Pancreas (tissue), 10 donors: ENCODE measurements at regions not wholly inside any gene's neighbourhood (a gene's known extent, or its start where the extent isn't known, plus 50 kb on each side); places are given as distances from the start of the nearest gene placed in this dataset.

Source experiments
- ATAC-seq, 4 donors: fragments of 200-7000 bp; cut with Tn5 transposase; one replicate each; pipeline versions ENCODE4 v1.8.0 to v1.9.1; 2020; ENCODE audit warnings: mild to moderate bottlenecking in 4 of 4, moderate library complexity in 4 of 4
- DNase-seq, 6 donors: peaks; one replicate each; pipeline ENCODE4 v3.0.0-alpha.2; 2020
- FAIRE-seq: peaks from 2 replicates; lab custom pipeline; 2012; peaks lifted over from hg19 to GRCh38; lab: Jason Lieb, UNC
- H3K27ac ChIP-seq, 4 donors: fragments of 200-600 bp; sonication (generic); 1 replicate in 3 of 4; 2 replicates in 1 of 4; pipeline versions ENCODE4 v1.5.0 to v1.8.0; 2020
- H3K27me3 ChIP-seq, 4 donors: fragments of 200-600 bp; one replicate each; pipeline ENCODE4 v1.8.0; 2021
- H3K36me3 ChIP-seq, 3 donors: fragments of 200-600 bp; sonication (generic) in 1 of 3; one replicate each; pipeline versions ENCODE4 v1.5.0 to v1.8.0; 2020 to 2021
- H3K4me1 ChIP-seq, 3 donors: fragments of 200-600 bp; one replicate each; pipeline ENCODE4 v1.8.0; 2021
- H3K4me3 ChIP-seq, 4 donors: fragments of 200-600 bp; sonication (generic) in 2 of 4; one replicate each; pipeline versions ENCODE4 v1.5.0 to v1.8.0; 2020 to 2021
- H3K9me3 ChIP-seq, 4 donors: fragments of 200-600 bp; one replicate each; pipeline ENCODE4 v1.8.0; 2021
- CTCF ChIP-seq, 4 donors: fragments of 200-600 bp; sonication (generic) in 3 of 4; IDR thresholded peaks; one replicate each; pipeline versions ENCODE4 v1.5.0 to v1.8.0; 2021; ENCODE audit warnings: antibody characterized with exemption in 4 of 4
- WGBS, 2 donors: extraction: QIAGEN DNeasy Blood & Tissue Kit; methylation state at CpG; one replicate each; pipeline ENCODE4 v1.1.7; 2013; 5-methylcytosine and 5-hydroxymethylcytosine counted together
- intact Hi-C, 3 donors: fragments of 100-400 bp; cut with DNase I; formaldehyde crosslinking; loops; one replicate each; pipeline versions ENCODE4 v1.11.1 to v1.14.2; 2022
- donor health status: healthy with polysubstance abuse.
- donor health status: DM: no; HTN: no; CAD: no; lungs with moderate emphysema.
- donor health status: DM: no; HTN: no; CAD: no.
- donor health status: control.
- donor health status: control.
- donor health status: Bipolar disorder and iron deficiency.
- donor health status: DM: yes; HTN: yes; CAD: no.
- donor health status: DM: no; HTN: no; CAD: no.
- donor health status: DM: no; HTN: no; CAD: no.
- donor health status: DM: yes; HTN: yes; CAD: no.

DNA sequence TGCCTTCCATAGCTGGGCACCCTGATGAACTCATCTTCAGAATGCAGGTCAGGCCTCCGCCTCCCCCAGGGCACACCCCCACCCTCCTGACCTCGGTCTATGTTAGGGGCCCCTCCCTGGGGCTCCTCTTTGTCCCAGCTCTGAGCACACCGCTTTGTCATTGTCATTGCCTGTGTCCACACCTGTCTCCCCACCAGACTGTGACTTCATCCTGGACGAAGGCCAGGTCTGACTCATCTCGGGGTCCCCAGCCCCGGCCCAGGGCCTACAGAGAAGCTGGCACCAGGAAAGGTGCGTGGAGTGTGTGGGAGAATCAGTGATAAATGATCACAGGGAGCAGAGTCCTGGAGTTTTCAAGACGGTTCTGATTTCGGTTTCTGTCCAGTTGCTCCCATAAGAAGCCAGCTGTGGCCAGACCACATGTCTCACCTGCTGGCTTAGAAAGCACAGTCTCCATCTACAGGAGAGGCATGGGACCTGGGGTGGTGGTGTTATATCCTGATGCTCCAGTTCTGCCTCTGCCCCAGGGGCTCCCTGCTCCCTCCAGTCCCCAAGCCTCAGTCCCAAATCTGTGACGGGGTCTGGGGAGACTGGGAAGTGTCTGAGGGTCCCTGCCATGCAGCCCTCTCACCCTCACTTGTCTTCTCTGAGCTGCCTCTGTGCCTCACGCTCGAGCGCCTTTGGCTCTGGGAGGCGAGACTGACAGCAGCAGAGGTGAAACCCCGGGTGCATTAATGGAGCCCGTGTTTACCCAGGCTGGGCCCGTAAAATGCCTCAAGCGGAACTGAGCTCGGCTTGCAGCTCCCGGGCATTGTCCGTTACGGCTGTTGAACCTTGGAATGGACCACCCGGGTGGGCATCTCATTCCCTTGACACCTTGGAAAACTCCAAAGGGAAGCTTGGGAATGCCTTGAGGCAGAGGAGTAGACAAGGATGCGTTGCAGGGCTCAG, 85.5 kb upstream of the WNT11 start:
- ATAC-seq (peak in 1 of 4 donors; percentile 37), DNase-seq (peak in 1 of 6 donors; percentile 35), FAIRE-seq (no peak)
- Histone ChIP-seq H3K9me3 (no peaks in the 10 kb centered on the region), H3K36me3 (no peaks in the 10 kb centered on the region), H3K27me3 (no peaks in the 10 kb centered on the region), H3K27ac (no peak overlapping the region), H3K4me1 (no peaks in the 10 kb centered on the region), H3K4me3 (no peak overlapping the region)
- intact Hi-C loops = no loop called here
- WGBS, 2 donors = 82 to 85% methylated on average over 24 of the region's 24 CpGs
- no peak for TF ChIP-seq CTCF (IDR thresholded peaks at IDR 0.05)

DNA sequence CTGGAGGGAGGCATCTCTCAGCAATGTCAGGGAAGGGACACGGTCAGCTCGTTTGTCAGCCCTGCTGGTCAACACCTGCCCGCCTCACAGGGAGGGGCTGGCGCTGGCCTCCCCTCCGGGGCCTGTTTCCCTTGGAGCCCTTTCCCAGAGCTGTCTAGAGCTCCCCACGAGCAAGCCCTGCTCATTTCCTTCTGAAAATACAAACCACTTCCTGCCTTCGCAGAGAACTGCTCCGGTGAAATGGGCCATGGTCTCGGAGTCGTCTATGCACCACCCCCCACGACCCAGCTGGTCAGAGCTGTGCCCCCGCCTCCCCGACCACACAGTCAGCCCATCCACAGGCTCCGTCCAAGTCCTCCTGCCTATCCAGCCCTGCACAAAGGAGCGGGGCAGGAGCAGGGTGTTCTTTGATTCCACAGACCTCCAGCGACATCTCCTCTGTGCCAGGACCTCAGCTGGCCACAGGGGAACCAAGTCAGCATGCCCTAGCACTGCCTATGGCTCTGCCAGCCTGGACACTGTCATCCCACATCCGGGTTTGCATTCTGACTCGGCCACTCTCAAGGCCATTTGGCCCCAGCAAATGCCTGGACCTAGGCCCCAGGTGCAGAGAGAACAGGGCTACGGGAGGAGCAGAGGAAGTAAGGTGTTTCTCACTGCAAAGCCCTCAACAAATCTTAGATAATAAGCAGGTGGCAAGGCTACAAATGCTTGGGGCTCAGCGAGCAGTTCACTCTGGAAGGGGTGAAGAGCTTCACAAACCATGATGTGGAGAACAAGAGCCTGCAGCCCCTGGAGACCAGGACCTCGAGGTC, 82.1 kb upstream of the WNT11 start:
- FAIRE-seq (no peak), DNase-seq (no peak), ATAC-seq (no peak)
- intact Hi-C loops = no loop called here
- 65 to 74% methylated on average over 21 of the region's 21 CpGs for WGBS, 2 donors
- Histone ChIP-seq H3K4me3 (no peak overlapping the region), H3K9me3 (no peaks in the 10 kb centered on the region), H3K36me3 (no peaks in the 10 kb centered on the region), H3K4me1 (no peaks in the 10 kb centered on the region), H3K27ac (no peak overlapping the region), H3K27me3 (no peaks in the 10 kb centered on the region)
- TF ChIP-seq CTCF (IDR thresholded peaks at IDR 0.05) = no peak

- ATAC-seq (no peak), FAIRE-seq (no peak), DNase-seq (peak in 1 of 6 donors; percentile 48)
- Histone ChIP-seq H3K4me1 (no peaks in the 10 kb centered on the region), H3K27me3 (no peaks in the 10 kb centered on the region), H3K36me3 (no peaks in the 10 kb centered on the region), H3K4me3 (no peak overlapping the region), H3K27ac (no peak overlapping the region), H3K9me3 (no peaks in the 10 kb centered on the region)
- no peak for TF ChIP-seq CTCF (IDR thresholded peaks at IDR 0.05)
- intact Hi-C loops = no loop called here
- WGBS, 2 donors = 86 to 90% methylated on average over 10 of the region's 10 CpGs
These were observed 80.9 kb upstream of the WNT11 start for GRCh38 chr11:76287227-76287626.

DNA sequence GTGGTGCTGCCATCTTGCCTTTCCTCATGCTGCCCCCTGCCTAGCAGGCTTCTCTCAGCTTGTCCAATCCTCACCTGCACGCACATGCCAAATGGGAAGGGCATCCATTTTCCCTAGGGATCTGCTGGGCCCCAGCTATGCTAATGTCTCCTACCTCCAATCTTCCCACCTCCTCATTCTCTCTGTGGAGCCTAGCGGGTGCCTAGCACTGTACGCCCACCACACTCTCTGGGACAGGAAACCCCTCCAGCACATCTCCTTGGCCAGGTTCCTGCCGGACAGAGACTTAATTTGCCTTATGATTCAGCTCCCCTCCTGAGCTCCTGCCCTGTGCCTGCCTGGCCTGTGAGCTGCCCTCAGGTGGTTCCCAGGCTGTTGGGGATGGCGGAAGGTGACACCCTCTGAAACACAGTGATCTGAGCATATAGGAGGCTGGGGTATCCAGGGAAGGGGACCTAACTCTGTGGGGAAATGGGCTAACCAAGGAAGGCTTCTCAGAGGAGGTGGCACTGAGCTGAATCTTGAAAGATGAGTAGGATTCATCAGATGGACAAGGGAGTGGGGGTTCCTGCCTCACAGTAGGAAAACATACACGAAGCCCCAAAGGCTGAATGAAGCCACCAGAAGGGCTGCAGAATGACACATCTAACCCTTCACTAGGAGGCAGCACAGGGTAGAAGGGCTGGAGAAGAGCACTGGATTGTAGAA, 79.2 kb upstream of the WNT11 start:
- no peak overlapping the region for H3K4me3 ChIP-seq
- 92 to 93% methylated on average over 6 of the region's 6 CpGs for WGBS, 2 donors
- DNase-seq = no peak
- no peak for FAIRE-seq
- H3K27ac ChIP-seq = no peak overlapping the region
- H3K9me3 ChIP-seq = no peaks in the 10 kb centered on the region
- H3K4me1 ChIP-seq = no peaks in the 10 kb centered on the region
- intact Hi-C loops = no loop called here
- ATAC-seq = no peak
- no peaks in the 10 kb centered on the region for H3K27me3 ChIP-seq
- no peak for TF ChIP-seq CTCF (IDR thresholded peaks at IDR 0.05)
- H3K36me3 ChIP-seq = no peaks in the 10 kb centered on the region
